GM19025 (cell line): ENCODE measurements at regions not wholly inside any gene's neighbourhood (a gene's known extent, or its start where the extent isn't known, plus 50 kb on each side); places are given as distances from the start of the nearest gene placed in this dataset.

ENCODE experiments used
- ATAC-seq: cut with Tn5 transposase; IDR thresholded peaks from one replicate; pipeline ENCODE4 v1.9.1; 2021; ENCODE audit warnings: mild to moderate bottlenecking, low read depth, moderate library complexity; ENCODE audit not compliant: unreplicated experiment

DNA sequence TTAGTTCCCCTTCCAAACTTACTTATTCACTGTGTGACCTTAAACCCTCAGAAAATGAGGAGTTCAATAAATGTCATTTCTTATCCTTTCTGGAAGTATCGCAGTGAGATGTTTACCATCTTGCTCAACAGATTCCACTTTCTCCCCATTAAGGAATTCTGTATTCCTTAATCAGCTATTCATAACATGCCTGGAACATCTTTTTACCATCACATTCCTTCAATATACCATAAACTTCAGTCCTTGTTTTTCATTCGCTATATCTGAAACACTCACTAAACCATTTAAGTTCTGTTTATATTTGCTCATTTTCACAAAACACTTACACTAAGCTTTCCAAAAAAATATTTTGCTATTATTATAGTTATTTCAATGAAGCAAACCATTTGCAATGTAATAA is 1158.6 kb downstream of the CDH12 start:
- no peak for ATAC-seq

DNA sequence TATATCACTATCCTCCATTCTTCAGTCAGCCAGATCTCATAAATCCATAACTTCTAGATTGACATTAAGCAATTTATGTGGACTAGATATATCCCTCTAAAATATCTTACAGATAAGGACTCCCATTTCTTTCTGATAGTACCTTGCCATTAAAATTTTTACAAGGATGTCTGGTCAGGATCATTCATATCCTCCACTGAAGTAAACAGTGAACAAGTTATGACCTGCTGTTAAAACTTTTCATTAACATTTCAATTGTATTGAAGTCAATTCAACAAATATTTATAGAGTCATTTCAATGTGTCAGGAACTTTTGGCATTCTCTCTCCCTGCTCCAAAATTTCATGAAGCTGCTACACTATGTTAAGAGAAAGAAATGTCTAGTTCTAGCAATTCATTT is 1159.6 kb downstream of the CDH12 start:
- ATAC-seq: no peak

DNA sequence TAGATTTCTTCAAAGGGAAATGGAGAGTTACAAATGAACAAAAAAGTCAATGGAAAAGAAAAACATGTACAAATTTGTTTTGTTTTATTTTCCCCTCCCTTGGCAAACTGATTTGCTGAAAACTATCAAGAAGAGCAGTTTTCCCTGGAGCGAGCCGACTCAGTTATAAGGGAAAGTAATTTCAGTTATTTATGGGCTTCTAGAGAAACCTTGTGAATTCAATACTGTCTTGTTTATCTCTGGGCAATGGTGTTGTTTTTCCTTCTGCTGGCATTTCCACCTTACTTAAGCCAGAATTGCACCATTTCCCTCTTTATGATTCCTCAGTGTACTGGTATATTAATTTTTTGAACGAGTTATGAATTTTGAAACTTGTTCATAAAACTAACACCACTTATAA is 1163.6 kb downstream of the CDH12 start:
- no peak for ATAC-seq

DNA sequence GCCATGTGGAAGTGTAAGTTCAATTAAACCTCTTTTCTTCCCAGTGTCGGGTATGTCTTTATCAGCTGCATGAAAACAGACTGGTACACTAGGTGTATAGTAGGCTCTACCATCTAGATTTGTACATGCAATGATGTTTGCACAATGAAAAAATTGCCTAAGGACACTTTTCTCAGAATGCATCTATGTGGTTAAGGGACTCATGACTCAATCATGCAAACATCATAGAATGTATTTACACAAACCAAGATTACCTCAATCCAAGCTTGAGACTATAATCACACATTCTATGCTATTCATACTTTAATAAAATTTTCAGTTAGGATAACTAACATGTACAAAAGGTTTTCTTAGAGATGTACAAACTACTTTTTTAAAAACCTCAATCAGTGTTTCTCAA is 1164.5 kb downstream of the CDH12 start:
- ATAC-seq: no peak

DNA sequence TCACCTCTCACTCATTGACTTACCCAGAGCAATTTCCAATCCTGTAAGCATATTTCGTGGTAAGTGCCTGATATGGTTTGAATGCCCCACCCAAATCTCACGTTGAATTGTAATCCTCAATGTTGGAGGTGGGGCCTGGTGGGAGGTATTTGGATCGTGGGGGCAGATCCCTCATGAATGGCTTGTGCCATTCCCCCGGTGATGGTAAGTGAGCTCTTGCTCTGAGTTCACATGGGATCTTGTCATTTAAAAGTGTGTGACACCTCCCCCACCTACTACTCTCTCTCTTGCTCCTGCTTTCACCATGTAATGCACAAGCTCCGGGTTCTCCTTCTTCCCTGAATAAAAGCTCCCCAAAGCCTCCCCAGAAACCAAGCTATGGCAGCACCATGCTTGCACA is 1165.5 kb downstream of the CDH12 start:
- ATAC-seq: no peak

DNA sequence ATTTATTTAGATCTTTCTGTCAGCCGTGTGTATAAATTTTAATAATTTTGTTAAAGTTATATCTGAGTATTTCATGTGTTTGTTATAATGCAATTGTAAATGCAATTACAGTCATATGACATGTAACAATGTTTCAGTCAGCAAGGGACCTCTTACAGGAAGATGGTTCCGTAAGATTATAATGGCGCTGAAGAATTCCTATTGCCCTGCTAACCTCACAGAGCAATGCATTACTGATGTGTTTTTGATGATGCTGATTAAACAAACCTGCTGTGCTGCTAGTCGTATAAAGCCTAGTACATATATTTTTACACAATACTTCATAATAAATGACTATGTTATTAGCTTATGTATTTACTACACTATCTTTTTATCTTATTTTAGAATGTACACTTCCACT is 1166.4 kb downstream of the CDH12 start:
- no peak for ATAC-seq

DNA sequence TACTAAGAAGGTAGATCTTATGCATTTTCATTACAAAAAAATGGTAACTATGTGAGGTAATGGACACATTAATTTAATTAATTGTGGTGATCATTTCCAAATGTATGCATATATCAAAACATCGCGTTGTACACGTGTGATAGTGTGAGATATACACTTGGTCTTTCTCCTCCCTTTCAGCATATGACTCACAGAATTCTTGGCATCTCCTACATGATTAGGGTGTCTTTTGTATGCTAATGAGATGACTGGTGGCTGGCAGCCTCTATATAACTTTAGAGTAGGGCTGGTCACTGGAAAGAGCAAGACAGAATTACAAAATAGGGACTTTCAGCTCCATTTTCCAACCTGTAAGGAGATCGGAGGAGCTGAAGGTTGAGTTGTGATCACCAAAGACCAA is 1167.6 kb downstream of the CDH12 start:
- no peak for ATAC-seq

DNA sequence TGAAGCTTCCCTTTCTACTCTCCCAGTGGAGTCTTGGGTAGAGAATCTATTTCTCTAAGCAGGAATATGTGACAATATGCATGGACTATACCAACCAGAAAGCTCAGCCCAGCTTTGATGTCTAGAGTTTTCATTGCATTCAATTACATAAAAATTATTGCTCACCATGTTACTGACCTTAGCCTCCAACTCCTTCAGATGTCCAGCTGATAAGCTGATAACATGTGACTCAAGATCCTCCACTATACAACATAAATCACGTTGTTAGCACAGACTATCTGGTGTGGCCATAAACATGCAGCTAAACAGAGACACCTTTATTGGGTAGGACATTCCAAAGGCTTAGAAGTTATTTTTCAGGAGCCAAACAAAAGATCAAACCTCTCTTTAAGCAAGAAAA is 1168.2 kb downstream of the CDH12 start:
- ATAC-seq: no peak

DNA sequence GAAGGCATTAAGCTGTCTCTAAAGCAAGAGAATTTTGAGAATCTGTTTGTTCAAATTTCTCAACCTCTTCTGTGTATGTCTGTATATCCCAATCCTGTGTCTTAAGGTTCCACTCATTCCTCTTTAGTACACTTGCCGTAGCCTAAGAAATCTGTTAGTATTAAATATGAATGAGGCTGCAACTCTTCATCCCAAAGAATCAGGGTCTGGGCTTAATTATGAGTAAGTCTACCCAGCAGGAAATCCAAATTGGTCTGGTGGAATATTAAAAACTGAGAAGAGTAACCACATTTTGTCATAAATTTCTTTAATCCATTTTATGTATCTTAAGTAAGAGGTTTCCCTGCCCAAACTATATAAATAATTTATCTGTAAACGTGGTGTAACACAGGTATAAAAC is 1171.2 kb downstream of the CDH12 start:
- no peak for ATAC-seq

DNA sequence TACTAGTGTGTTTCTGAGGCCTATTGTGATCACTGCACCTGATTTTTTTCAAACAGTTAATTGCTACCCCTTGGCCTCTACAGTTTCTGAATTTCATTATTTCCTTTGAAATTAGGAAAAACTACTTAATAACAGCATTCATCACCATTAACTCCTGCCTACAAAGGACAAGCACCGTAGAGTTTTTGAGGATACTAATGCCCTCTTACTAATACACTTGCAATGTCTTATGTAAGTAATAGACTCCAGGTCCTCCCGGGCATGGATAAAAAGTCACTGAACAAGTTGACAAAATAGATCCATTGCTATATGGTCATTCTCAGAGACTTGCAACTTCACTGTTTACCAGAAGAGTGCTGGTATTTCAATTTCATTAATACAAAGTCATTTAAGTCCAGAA is 1172.5 kb downstream of the CDH12 start:
- ATAC-seq: no peak

DNA sequence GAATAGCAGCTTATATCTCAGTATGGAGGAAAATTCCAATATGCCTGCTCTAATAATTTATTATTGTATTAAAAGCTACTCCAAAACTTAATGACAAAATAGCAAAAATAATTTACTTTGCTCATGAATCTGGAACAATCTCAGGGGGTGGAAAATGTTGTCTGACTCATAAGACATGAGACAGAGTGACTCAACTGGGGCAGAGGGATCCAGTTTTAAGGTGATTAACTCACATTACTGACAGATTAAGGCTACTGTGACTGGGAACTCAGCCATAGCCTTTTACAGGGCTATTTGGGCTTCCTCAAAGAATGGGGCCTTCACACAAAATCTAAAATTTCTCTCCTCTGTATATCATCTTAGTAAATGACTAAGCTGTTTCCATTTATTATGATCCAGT is 1172.9 kb downstream of the CDH12 start:
- no peak for ATAC-seq

DNA sequence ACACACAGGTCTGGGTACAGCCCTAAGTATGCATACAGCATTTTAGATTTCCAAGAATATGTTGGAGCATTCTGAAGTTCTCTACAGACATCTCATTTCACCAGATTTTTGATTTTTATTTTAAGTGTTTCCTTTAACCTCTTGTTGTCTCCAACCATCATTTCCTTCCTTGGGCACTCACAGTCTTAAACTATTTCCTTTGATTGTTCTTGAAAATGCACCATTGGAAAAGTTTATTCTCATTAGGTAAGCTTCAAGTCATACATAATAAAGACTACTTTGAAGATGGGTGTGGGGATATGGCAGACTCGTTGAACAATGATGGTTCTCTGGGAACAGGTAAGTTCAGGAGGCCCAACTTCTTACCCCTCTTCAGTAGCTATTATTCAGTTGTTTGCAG is 1174.6 kb downstream of the CDH12 start:
- ATAC-seq: no peak

DNA sequence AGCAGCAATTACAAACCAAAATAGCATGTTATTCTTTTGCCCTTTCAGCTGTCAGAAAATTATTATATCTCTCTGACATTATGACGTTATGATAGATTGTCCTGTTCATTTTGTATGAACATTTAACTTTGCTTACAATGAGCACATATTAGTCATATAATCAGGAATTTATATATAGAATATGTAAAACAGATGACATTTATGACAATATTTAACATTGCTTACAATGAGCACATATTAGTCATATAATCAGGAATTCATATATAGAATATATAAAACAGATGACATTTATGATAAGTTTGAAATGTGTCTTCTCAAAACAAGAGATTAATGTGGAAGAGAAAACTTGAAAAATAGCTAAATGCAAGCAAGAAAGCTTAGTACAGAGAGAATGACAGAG is 1180.2 kb downstream of the CDH12 start:
- ATAC-seq: no peak

DNA sequence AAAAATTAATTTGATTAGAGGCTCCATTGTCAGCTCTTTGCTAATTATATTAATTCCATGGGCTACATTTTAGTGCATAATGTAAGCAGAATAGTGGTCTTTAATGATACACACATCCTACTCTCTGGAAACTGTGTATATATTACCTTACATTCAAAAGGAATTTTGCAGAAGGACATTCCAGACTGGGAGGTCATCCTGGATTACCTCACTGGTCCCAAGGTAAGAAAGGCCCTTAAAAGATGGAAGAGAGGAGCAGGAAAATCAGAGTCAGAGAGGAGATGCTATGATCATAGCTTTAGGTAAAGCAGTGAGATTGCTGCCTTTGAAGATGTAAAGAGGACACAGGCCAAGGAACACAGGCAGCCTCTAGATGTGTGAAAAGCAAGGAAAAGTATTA is 1180.8 kb downstream of the CDH12 start:
- ATAC-seq: no peak

DNA sequence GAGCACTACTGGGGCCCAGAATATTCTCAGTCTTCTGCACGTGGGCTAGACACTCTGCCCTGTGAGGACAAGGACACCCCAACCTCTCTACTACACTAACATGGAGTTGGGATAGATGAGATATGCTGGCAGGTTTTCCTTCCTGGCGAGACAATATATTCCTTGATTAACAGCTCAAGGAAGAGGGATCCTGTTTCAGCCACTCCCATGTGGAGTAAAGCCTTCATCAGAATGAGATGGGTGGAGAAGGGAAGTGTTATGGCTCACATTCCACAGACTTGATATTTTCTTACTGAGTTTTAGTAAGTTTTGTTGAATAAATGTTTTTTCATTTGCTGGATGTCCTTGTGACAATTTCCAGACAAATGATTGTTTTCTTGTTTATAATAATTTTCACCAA is 1187.6 kb downstream of the CDH12 start:
- ATAC-seq: no peak

DNA sequence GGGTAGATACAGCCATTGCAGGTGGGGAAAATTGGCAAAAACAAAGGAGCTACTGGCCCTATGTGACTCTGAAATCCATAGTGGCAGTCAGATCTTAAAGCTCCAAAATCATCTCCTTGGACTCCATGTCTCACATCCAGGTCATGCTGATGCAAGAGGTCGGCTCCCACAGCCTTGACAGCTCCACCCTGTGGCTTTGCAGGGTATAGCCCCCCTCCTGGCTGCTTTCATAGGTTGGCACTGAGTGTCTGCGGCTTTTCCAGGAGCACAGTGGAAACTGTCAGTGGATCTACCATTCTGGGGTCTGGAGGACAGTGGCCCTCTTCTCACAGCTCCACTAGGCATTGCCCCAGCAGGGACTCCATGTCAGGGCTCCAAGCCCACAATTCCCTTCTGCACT is 1190.1 kb downstream of the CDH12 start:
- no peak for ATAC-seq

DNA sequence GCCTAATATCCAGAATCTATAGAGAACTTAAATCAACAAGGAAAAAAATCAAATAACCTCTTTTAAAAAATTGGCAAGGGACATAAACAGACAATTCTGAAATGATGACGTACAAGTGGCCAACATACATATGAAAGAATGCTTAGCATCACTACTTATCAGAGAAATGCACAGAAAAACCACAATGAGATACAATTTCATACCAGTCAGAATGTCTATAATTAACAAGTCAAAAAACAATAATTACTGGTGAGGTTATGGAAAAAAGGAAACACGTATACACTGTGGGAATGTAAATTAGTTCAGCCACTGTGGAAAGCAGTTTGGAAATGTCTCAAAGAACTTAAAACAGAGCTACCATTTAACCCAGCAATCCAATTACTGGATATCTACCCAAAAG is 1192.0 kb downstream of the CDH12 start:
- no peak for ATAC-seq

DNA sequence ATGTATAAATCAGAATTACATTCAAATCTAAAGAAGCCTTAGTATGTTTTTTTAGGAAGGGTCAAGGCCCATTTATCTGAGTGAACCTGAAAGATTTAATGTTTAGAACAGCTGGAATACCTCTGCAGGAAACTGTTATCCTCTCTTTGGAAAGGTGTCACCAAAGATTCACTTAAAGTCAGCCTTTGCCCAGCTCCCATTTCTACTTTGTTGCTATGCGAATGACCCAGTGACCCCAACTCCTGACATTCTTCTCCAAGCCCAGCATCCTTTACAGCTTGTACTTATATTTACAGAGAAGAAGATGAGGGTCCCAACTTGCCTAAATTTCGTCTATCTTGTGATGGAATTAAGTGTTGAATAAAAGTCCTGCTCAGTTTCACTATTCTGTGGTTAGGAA is 1198.6 kb downstream of the CDH12 start:
- ATAC-seq: no peak

DNA sequence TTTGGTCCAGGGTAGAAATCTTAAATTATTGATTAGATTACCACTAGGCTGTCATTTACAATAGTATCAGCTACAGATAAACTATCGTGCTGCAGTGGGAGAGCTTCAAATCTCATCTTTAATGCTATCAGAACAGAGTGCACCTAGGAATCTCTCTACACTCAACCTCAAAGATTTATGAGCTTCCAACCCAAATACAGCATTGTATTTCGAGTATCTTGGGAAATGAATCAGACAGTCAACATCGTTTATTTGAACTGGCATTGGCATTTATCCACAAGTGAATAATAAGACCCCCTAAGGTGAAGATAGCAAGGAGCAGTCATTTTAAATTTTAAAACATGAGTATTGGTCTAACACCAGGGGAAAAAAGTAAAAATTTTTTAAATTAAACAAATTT is 1203.2 kb downstream of the CDH12 start:
- no peak for ATAC-seq

DNA sequence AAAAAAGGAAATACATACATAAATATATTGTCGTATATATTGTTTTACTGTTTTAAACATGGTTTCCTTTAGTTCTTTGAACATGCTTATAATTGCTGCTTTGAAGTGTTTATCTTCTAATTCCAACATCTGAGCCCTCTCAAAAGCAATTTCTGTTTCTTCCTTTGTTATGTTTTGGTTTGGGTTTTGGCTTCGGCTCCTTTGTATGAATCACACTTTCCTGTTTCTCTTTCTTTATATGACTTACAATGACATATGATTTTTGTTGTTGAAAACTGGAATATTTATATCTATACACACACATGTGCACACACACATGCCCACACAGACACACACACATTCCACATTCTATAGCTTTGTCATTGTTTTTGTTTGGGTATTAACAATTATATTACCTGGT is 1206.7 kb downstream of the CDH12 start:
- no peak for ATAC-seq

DNA sequence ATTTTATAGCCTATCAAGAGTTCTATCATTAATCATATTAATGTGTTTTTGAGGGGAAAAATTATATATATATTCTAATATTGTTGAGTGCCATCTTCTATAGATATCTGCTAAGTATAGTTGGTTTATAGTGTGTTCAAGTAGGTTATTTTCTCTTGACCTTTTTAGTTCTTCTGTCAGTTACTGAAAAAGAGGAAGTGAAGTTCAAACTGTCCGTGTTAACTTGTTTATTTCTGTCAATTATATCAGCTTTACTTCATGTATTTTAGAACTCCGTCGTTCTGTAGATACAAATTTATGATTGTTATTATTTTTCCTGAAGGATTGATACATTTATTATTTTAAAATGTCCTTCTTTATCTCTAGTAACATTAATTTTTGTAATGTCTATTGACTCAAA is 1209.1 kb downstream of the CDH12 start:
- ATAC-seq: no peak

DNA sequence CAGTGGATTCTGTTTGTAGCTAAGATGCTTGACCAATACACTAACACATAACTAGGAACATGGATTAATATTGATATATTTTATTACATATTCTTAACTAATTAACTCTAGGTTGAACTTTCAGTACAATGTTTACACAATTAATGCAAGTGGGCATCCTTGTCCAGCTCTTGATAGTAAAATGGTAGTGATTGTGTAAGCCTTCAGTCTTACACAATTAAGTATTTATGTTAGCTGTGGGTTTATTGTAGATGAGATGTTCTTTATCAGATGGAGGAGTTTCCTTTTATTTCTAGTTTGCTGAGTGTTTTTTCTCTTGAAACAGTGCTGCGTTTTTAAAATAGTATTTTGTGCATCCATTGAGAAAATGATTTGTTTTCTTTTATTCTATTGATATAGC is 1210.8 kb downstream of the CDH12 start:
- ATAC-seq: no peak

DNA sequence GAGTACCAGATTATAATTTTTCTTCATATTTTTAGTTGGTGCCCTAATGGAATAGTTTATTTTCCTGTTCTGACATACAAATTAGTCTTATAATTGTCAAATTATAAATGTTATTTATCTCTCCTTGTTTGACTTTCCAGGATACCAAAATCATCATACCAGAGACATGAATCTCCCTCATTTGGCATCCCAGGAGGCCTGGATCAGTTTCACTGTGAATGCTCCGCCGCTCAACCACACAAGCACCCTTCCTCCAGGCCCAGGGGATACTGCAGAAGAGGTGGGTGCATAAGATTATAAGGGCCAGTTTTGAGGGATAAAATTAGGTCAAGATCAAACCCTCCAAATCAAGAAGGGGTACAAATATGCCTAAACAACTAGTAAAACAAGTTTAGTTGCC is 1229.3 kb downstream of the CDH12 start:
- no peak for ATAC-seq
